ENCODE measurements at regions not wholly inside any gene's neighbourhood (a gene's known extent, or its start where the extent isn't known, plus 50 kb on each side); places are given as distances from the start of the nearest gene placed in this dataset.

GRCh38 chr2:100730290-100730868 lies 89.6 kb upstream of the NPAS2 start:
- TF ChIP-seq, protein P1, sequence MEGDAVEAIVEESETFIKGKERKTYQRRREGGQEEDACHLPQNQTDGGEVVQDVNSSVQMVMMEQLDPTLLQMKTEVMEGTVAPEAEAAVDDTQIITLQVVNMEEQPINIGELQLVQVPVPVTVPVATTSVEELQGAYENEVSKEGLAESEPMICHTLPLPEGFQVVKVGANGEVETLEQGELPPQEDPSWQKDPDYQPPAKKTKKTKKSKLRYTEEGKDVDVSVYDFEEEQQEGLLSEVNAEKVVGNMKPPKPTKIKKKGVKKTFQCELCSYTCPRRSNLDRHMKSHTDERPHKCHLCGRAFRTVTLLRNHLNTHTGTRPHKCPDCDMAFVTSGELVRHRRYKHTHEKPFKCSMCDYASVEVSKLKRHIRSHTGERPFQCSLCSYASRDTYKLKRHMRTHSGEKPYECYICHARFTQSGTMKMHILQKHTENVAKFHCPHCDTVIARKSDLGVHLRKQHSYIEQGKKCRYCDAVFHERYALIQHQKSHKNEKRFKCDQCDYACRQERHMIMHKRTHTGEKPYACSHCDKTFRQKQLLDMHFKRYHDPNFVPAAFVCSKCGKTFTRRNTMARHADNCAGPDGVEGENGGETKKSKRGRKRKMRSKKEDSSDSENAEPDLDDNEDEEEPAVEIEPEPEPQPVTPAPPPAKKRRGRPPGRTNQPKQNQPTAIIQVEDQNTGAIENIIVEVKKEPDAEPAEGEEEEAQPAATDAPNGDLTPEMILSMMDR (IDR thresholded peaks at IDR 0.05; ENCODE audit: extremely low read depth in 1 of 2, insufficient read depth in 1 of 2, low read depth in 1 of 2, low read length in 2 of 2) = peak; percentile 68 to 71
- TF ChIP-seq MAX (IDR thresholded peaks at IDR 0.05; ENCODE audit: insufficient read depth, insufficient read length) = no peak
- H3K9me1 ChIP-seq (replicated peaks; ENCODE audit: control insufficient read depth, extremely low read depth, insufficient read depth, low read length) = no peaks in the 10 kb centered on the region
- H4K20me1 ChIP-seq (replicated peaks; ENCODE audit: control insufficient read depth, extremely low read depth, insufficient read depth, low read length) = no peaks in the 10 kb centered on the region
- H3K4me1 ChIP-seq (ENCODE audit: control insufficient read depth, extremely low read depth, insufficient read depth, low read length) = no peaks in the 10 kb centered on the region
- FAIRE-seq (peak; percentile 12), DNase-seq (ENCODE audit: low read depth, low spot score) (peak; percentile 88)
- H3K27me3 ChIP-seq (ENCODE audit: control insufficient read depth in 2 of 2, insufficient read depth in 2 of 2, low read length in 2 of 2) = peaks cover 0 to 2% of the 10 kb centered on the region in 2 experiments
- no peak overlapping the region for H3K27ac ChIP-seq (ENCODE audit: insufficient read depth, low read depth, low read length)
- no peaks in the 10 kb centered on the region for H3K79me2 ChIP-seq (ENCODE audit: control insufficient read depth, insufficient read depth, low read length)
- no TSS peak for BruUV-seq (replicated peaks)
- no peak overlapping the region for H3K4me2 ChIP-seq (ENCODE audit: insufficient read depth, low read length)
- H3K9me3 ChIP-seq (replicated peaks; ENCODE audit: control insufficient read depth, insufficient read depth, low read length) = no peaks in the 10 kb centered on the region
- ChIA-PET CTCF (interaction anchor here (0.5 to 4.2 kb wide), 54 partner anchors 9 to 458 kb away, joined by 3 to 104 read pairs (median 5); partner anchors contain the start of genes NPAS2 and RPL31), POLR2A (interaction anchor here (1.1 kb wide), 1 partner anchor 167 kb away, joined by 3 read pairs; the partner anchor contains the start of gene PDCL3)
- intact Hi-C loops (cut with micrococcal nuclease) = loop anchor here (1.0 to 2.0 kb wide), 7 partner anchors 88 to 422 kb away; partner anchors contain the start of gene RPL31
- H3K4me3 ChIP-seq (replicated peaks in 1 of 3; ENCODE audit: insufficient read depth in 1 of 3, low read depth in 1 of 3, low read length in 3 of 3) = no peak overlapping the region
- dilution Hi-C loops (cut with MboI; ENCODE audit: extremely low pct_ligation_motif_present, low sequenced_read_pairs) = no loop called here
- no peak overlapping the region for H2AFZ ChIP-seq (ENCODE audit: low read depth, low read length)
- H3K36me3 ChIP-seq (ENCODE audit: control insufficient read depth in 2 of 2, extremely low read depth in 1 of 2, insufficient read depth in 2 of 2, low read length in 2 of 2) = no peaks in the 10 kb centered on the region
- H3K9ac ChIP-seq (replicated peaks; ENCODE audit: extremely low read depth, insufficient read depth, low read length) = no peak overlapping the region

DNA sequence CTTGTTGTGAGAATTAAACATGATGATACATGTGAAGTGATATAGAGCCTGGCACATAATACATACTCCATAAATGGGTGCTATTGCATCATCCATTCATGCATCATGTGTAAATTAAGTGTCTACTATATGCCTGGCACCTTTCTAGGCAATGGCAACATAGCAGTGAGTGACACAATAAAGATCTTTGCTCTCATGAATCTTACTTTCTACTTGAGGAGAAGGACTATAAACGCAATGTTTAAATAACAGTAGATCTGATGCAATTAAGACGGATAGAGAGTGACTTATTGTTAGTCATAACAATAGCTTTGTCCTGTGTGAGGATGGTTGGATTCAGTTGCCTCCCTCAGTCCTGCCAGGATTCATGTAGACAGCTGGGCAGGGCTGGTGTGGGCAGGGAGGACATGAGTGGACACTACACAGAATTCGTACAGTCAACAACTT lies 88.4 kb upstream of the NPAS2 start:
- TF ChIP-seq POLR2A (IDR thresholded peaks at IDR 0.05; ENCODE audit: low read depth, low read length) (no peak), FOS (IDR thresholded peaks at IDR 0.05; ENCODE audit: borderline replicate concordance, insufficient read depth, low read length) (peak; percentile 38), GATA2 (IDR thresholded peaks at IDR 0.05; ENCODE audit: insufficient read depth, insufficient read length, low read depth, low read length) (no peak), JUN (IDR thresholded peaks at IDR 0.05; ENCODE audit: borderline replicate concordance, insufficient read depth, insufficient read length, low read depth) (peak; percentile 6), MYC (IDR thresholded peaks at IDR 0.05; ENCODE audit: low read depth, low read length) (no peak), EZH2 (IDR thresholded peaks at IDR 0.05; ENCODE audit: borderline replicate concordance, low read depth, low read length, severe bottlenecking) (no peak)
- TF ChIP-seq, protein P1 (IDR thresholded peaks at IDR 0.05; ENCODE audit: extremely low read depth in 1 of 2, insufficient read depth in 1 of 2, low read depth in 1 of 2, low read length in 2 of 2) = no peak
- H2AFZ ChIP-seq (ENCODE audit: low read depth, low read length) = no peak overlapping the region
- H3K79me2 ChIP-seq (ENCODE audit: control insufficient read depth, insufficient read depth, low read length) = no peaks in the 10 kb centered on the region
- H3K9ac ChIP-seq (replicated peaks; ENCODE audit: extremely low read depth, insufficient read depth, low read length) = no peak overlapping the region
- ChIA-PET CTCF (interaction anchor here (0.7 to 4.2 kb wide), 10 partner anchors 20 to 281 kb away, joined by 3 to 104 read pairs (median 4); no protein-coding TSS in a partner anchor), POLR2A (no interaction called here)
- FAIRE-seq = no peak
- dilution Hi-C loops (cut with MboI; ENCODE audit: extremely low pct_ligation_motif_present, low sequenced_read_pairs) = no loop called here
- H3K9me1 ChIP-seq (replicated peaks; ENCODE audit: control insufficient read depth, extremely low read depth, insufficient read depth, low read length) = no peaks in the 10 kb centered on the region
- no peak overlapping the region for H3K4me2 ChIP-seq (ENCODE audit: insufficient read depth, low read length)
- no peaks in the 10 kb centered on the region for H3K9me3 ChIP-seq (replicated peaks; ENCODE audit: control insufficient read depth, insufficient read depth, low read length)
- H3K27me3 ChIP-seq (ENCODE audit: control insufficient read depth in 2 of 2, insufficient read depth in 2 of 2, low read length in 2 of 2) = peaks cover 0 to 2% of the 10 kb centered on the region in 2 experiments
- no peak overlapping the region for H3K27ac ChIP-seq (ENCODE audit: insufficient read depth, low read depth, low read length)
- BruUV-seq (replicated peaks) = no TSS peak
- H3K36me3 ChIP-seq (ENCODE audit: control insufficient read depth in 2 of 2, extremely low read depth in 1 of 2, insufficient read depth in 2 of 2, low read length in 2 of 2) = no peaks in the 10 kb centered on the region
- no peaks in the 10 kb centered on the region for H4K20me1 ChIP-seq (replicated peaks; ENCODE audit: control insufficient read depth, extremely low read depth, insufficient read depth, low read length)
- peaks cover 3% of the 10 kb centered on the region for H3K4me1 ChIP-seq (ENCODE audit: control insufficient read depth, extremely low read depth, insufficient read depth, low read length)
- H3K4me3 ChIP-seq (replicated peaks in 1 of 3; ENCODE audit: insufficient read depth in 1 of 3, low read depth in 1 of 3, low read length in 3 of 3) = no peak overlapping the region
- peak; percentile 26 for DNase-seq (ENCODE audit: low read depth, low spot score)
- intact Hi-C loops (cut with micrococcal nuclease) = loop anchor here (2.0 kb wide), 1 partner anchor 147 kb away; no protein-coding TSS in a partner anchor
